Hematopoietic multipotent progenitor cell treated with erythropoietin and hydrocortisone succinate and interleukin-3 and kit ligand, for 4 days (in vitro differentiated cells): ENCODE measurements at regions not wholly inside any gene's neighbourhood (a gene's known extent, or its start where the extent isn't known, plus 50 kb on each side); places are given as distances from the start of the nearest gene placed in this dataset.
A peak's percentile ranks its signal among the peaks of the same experiment; 100 is the strongest.
"Not testable (repeated sequence)": the region's sequence is repeated elsewhere in the genome, so short reads cannot be mapped to it uniquely, and the experiment has no call there.

Experiments
- DNase-seq: peaks from one replicate; pipeline ENCODE4 v3.0.0-alpha.2; 2015

GRCh38 chr3:112765531-112765930 is 81.1 kb downstream of the CD200R1L start:
- DNase-seq = no peak

GRCh38 chr3:112763258-112763657 is 83.4 kb downstream of the CD200R1L start:
- no peak for DNase-seq

GRCh38 chr3:112761062-112761638 is 85.5 kb downstream of the CD200R1L start:
- no peak for DNase-seq

- DNase-seq = no peak
These were observed 87.0 kb downstream of the CD200R1L start for GRCh38 chr3:112759681-112760080.

- no peak for DNase-seq
These were observed 87.5 kb downstream of the CD200R1L start for GRCh38 chr3:112759210-112759609.

- no peak for DNase-seq
These were observed 89.5 kb downstream of the CD200R1L start for GRCh38 chr3:112757197-112757596.

GRCh38 chr3:112755845-112756613 is 90.6 kb downstream of the CD200R1L start:
- DNase-seq = peak; percentile 68

GRCh38 chr3:112755046-112755445 is 91.6 kb downstream of the CD200R1L start:
- DNase-seq = not testable (repeated sequence)

- DNase-seq = no peak
These were observed 94.8 kb downstream of the CD200R1L start for GRCh38 chr3:112751564-112752512.

GRCh38 chr3:112751061-112751460 is 95.6 kb downstream of the CD200R1L start:
- DNase-seq = no peak

GRCh38 chr3:112747624-112748023 is 99.0 kb downstream of the CD200R1L start:
- DNase-seq = no peak

GRCh38 chr3:112746675-112747280 is 99.9 kb downstream of the CD200R1L start:
- peak; percentile 31 for DNase-seq

- no peak for DNase-seq
These were observed 101.0 kb downstream of the CD200R1L start for GRCh38 chr3:112745567-112746248.

- DNase-seq = no peak
These were observed 101.7 kb downstream of the CD200R1L start for GRCh38 chr3:112744825-112745566.

- DNase-seq = no peak
These were observed 102.6 kb downstream of the CD200R1L start for GRCh38 chr3:112744106-112744505.

GRCh38 chr3:112742934-112743333 is 102.0 kb upstream of the CCDC80 start:
- DNase-seq = no peak

GRCh38 chr3:112741983-112742382 is 101.0 kb upstream of the CCDC80 start:
- DNase-seq = no peak

GRCh38 chr3:112740835-112741234 is 99.9 kb upstream of the CCDC80 start:
- peak; percentile 68 for DNase-seq

- DNase-seq = no peak
These were observed 98.5 kb upstream of the CCDC80 start for GRCh38 chr3:112739252-112739965.

- DNase-seq = no peak
These were observed 97.4 kb upstream of the CCDC80 start for GRCh38 chr3:112738366-112738765.
